PC-9 (cell line): ENCODE measurements at regions not wholly inside any gene's neighbourhood (a gene's known extent, or its start where the extent isn't known, plus 50 kb on each side); places are given as distances from the start of the nearest gene placed in this dataset.

Source experiments
- BruUV-seq: library from RNA; stranded (reverse); fragments of 400-500 nt; replicated peaks from 2 replicates; lab custom pipeline; 2021; lab: Mats Ljungman, UMichigan
- CTCF ChIA-PET: fragments of 300-600 bp; sonication (Branson Sonifier 250); formaldehyde crosslinking; loops from one replicate; lab custom pipeline; 2022; ENCODE audit warnings: antibody characterized with exemption; lab: Charles Lee
- POLR2A ChIA-PET: fragments of 300-600 bp; sonication (Branson Sonifier 250); formaldehyde crosslinking; loops from one replicate; lab custom pipeline; 2022; ENCODE audit warnings: antibody characterized with exemption; ENCODE audit not compliant: unreplicated experiment; lab: Charles Lee
- DNase-seq, 2 experiments: peaks; one replicate each; pipeline versions ENCODE4 v3.0.0 to v3.0.0-alpha.2; 2015 to 2022; ENCODE audit warnings: mixed read lengths in 1 of 2
- H2AFZ ChIP-seq: fragments of 200-600 bp; sonication (generic); 2 replicates; pipeline ENCODE4 v1.8.1; 2017; ENCODE audit warnings: antibody characterized with exemption
- H3F3A ChIP-seq: fragments of 200-600 bp; sonication (generic); 2 replicates; pipeline ENCODE4 v1.8.1; 2017; ENCODE audit warnings: antibody characterized with exemption, mild to moderate bottlenecking, low read depth; ENCODE audit not compliant: insufficient read depth
- H3K27ac ChIP-seq: fragments of 200-600 bp; sonication (generic); 2 replicates; pipeline ENCODE4 v1.6.1; 2016; ENCODE audit warnings: mixed run types
- H3K27me3 ChIP-seq: fragments of 200-600 bp; sonication (generic); 2 replicates; pipeline ENCODE4 v1.6.1; 2016; ENCODE audit warnings: low read depth, mixed run types; ENCODE audit not compliant: insufficient read depth
- H3K36me3 ChIP-seq: fragments of 200-600 bp; sonication (generic); 2 replicates; pipeline ENCODE4 v1.6.1; 2016; ENCODE audit warnings: low read depth, mixed run types
- H3K4me1 ChIP-seq: fragments of 200-600 bp; sonication (generic); replicated peaks from 2 replicates; pipeline ENCODE4 v1.6.1; 2016; ENCODE audit warnings: mixed run types; ENCODE audit not compliant: insufficient read depth
- H3K4me2 ChIP-seq: fragments of 200-600 bp; sonication (generic); 2 replicates; pipeline ENCODE4 v1.6.1; 2017; ENCODE audit warnings: mixed run types
- H3K4me3 ChIP-seq: fragments of 200-600 bp; sonication (generic); 2 replicates; pipeline ENCODE4 v1.6.1; 2016; ENCODE audit warnings: mixed run types
- H3K79me2 ChIP-seq: fragments of 200-600 bp; sonication (generic); 2 replicates; pipeline ENCODE4 v1.6.1; 2017; ENCODE audit warnings: low read depth, mixed run types
- H3K9me2 ChIP-seq: fragments of 200-600 bp; sonication (generic); 2 replicates; pipeline ENCODE4 v1.8.1; 2017; ENCODE audit warnings: mild to moderate bottlenecking; ENCODE audit not compliant: insufficient read depth
- H3K9me3 ChIP-seq: fragments of 200-600 bp; sonication (generic); 2 replicates; pipeline ENCODE4 v1.8.1; 2016; ENCODE audit warnings: low read depth; ENCODE audit not compliant: insufficient read depth
- H4K20me1 ChIP-seq: fragments of 200-600 bp; sonication (generic); 2 replicates; pipeline ENCODE4 v1.8.1; 2017; ENCODE audit not compliant: insufficient read depth
- CTCF ChIP-seq: fragments of 200-600 bp; sonication (generic); conservative IDR thresholded peaks from 2 replicates; pipeline ENCODE4 v1.6.1; 2017; ENCODE audit warnings: mixed run types, antibody characterized with exemption, mild to moderate bottlenecking, moderate library complexity
- EZH2 ChIP-seq: fragments of 200-600 bp; sonication (generic); IDR thresholded peaks from 2 replicates; pipeline ENCODE4 v1.8.0; 2017; ENCODE audit warnings: antibody characterized with exemption, low read depth
- intact Hi-C: fragments of 100-400 bp; cut with micrococcal nuclease; formaldehyde crosslinking; loops from one replicate; pipeline ENCODE4 v1.10.0; 2022; ENCODE audit not compliant: unreplicated experiment

DNA sequence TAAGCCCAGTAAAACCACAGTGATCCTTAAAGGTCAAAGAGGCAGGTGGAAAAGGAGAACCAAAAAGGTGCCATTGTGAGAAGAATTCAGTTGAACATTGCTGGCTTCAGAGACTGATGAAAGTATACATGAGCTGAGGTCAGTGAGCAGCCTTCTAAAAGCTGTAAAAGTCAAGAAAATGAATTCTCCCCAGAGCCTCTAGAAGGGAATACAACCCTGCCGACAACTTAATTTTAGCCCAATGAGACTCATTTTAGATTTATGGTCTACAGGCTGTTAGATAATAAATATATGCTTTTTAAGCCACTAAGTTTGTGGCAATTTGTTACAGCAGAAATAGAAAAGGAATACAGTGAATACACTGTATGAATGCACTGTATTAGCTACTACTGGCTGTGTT lies 911.4 kb downstream of the TRIB2 start:
- BruUV-seq = no TSS peak
- no peaks in the 10 kb centered on the region for H3K36me3 ChIP-seq
- H3K27me3 ChIP-seq = no peaks in the 10 kb centered on the region
- H3K79me2 ChIP-seq = no peaks in the 10 kb centered on the region
- ChIA-PET POLR2A (no interaction called here), CTCF (no interaction called here)
- H3K27ac ChIP-seq = no peak overlapping the region
- H4K20me1 ChIP-seq = no peaks in the 10 kb centered on the region
- no peaks in the 10 kb centered on the region for H3F3A ChIP-seq
- no peak for TF ChIP-seq CTCF
- TF ChIP-seq EZH2 = no peak
- H2AFZ ChIP-seq = no peak overlapping the region
- no peak overlapping the region for H3K4me3 ChIP-seq
- H3K9me2 ChIP-seq = no peaks in the 10 kb centered on the region
- no peaks in the 10 kb centered on the region for H3K9me3 ChIP-seq
- intact Hi-C loops = no loop called here
- no peaks in the 10 kb centered on the region for H3K4me1 ChIP-seq
- DNase-seq = no peak
- H3K4me2 ChIP-seq = no peak overlapping the region

GRCh38 chr2:13638181-13638580 lies 921.4 kb downstream of the TRIB2 start:
- no peak overlapping the region for H3K4me3 ChIP-seq
- peaks cover 5% of the 10 kb centered on the region; the same call in 1 of the 2 replicates for H3K4me1 ChIP-seq
- H3K9me3 ChIP-seq = 0 out of 2 replicates have a peak, but pooled peaks cover 6% of the 10 kb centered on the region
- intact Hi-C loops = no loop called here
- CTCF ChIA-PET = no interaction called here
- H3K79me2 ChIP-seq = no peaks in the 10 kb centered on the region
- peak in 1 of 2 experiments; percentile 41 for DNase-seq
- H3K9me2 ChIP-seq = no peaks in the 10 kb centered on the region
- H3K36me3 ChIP-seq = no peaks in the 10 kb centered on the region
- H2AFZ ChIP-seq = no peak overlapping the region
- no peaks in the 10 kb centered on the region for H3F3A ChIP-seq
- H4K20me1 ChIP-seq = no peaks in the 10 kb centered on the region
- H3K4me2 ChIP-seq = no peak overlapping the region
- BruUV-seq = no TSS peak
- H3K27ac ChIP-seq = no peak overlapping the region
- H3K27me3 ChIP-seq = no peaks in the 10 kb centered on the region
- no peak for TF ChIP-seq CTCF
- TF ChIP-seq EZH2 = no peak
- POLR2A ChIA-PET = no interaction called here

GRCh38 chr2:13649918-13650317 lies 933.2 kb downstream of the TRIB2 start:
- Histone ChIP-seq H3F3A (no peaks in the 10 kb centered on the region), H3K9me2 (no peaks in the 10 kb centered on the region), H3K79me2 (no peaks in the 10 kb centered on the region), H3K4me2 (no peak overlapping the region), H3K4me3 (no peak overlapping the region), H3K36me3 (no peaks in the 10 kb centered on the region), H3K27me3 (no peaks in the 10 kb centered on the region), H3K27ac (no peak overlapping the region), H3K4me1 (no peaks in the 10 kb centered on the region; the same call in 1 of the 2 replicates), H3K9me3 (peaks cover 10% of the 10 kb centered on the region; the same call in 1 of the 2 replicates), H2AFZ (no peak overlapping the region), H4K20me1 (no peaks in the 10 kb centered on the region)
- TF ChIP-seq CTCF = no peak
- TF ChIP-seq EZH2 = no peak
- POLR2A ChIA-PET = no interaction called here
- no peak for DNase-seq
- no TSS peak for BruUV-seq
- intact Hi-C loops = no loop called here
- CTCF ChIA-PET = no interaction called here
